ENCODE measurements at regions not wholly inside any gene's neighbourhood (a gene's known extent, or its start where the extent isn't known, plus 50 kb on each side); places are given as distances from the start of the nearest gene placed in this dataset.

DNA sequence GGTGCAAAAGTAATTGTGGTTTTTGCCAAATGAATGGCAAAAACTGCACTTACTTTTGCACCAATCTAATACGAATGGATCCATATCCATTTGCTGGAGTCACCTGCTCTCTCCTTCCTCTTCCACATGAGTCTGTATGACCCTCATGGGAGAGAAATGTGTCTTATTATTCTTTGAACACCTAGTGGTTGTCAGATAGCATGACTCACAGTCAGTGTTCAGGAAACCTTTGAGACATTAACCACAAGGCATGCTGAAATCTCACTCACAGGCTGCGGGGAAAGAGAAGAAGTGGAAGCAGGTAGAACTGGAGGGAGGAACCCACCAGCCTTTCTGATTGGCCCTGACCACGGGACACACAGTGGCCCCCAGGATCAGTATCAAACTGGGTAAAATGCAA, 222.8 kb upstream of the KLF4 start:
- CTCF ChIA-PET = no interaction called here
- no peak overlapping the region for H3K4me3 ChIP-seq (ENCODE audit: low read depth, low read length)
- POLR2A ChIA-PET = interaction anchor here (0.5 kb wide), 1 partner anchor 209 kb away, joined by 4 read pairs; no protein-coding TSS in a partner anchor
- TF ChIP-seq, protein P1, sequence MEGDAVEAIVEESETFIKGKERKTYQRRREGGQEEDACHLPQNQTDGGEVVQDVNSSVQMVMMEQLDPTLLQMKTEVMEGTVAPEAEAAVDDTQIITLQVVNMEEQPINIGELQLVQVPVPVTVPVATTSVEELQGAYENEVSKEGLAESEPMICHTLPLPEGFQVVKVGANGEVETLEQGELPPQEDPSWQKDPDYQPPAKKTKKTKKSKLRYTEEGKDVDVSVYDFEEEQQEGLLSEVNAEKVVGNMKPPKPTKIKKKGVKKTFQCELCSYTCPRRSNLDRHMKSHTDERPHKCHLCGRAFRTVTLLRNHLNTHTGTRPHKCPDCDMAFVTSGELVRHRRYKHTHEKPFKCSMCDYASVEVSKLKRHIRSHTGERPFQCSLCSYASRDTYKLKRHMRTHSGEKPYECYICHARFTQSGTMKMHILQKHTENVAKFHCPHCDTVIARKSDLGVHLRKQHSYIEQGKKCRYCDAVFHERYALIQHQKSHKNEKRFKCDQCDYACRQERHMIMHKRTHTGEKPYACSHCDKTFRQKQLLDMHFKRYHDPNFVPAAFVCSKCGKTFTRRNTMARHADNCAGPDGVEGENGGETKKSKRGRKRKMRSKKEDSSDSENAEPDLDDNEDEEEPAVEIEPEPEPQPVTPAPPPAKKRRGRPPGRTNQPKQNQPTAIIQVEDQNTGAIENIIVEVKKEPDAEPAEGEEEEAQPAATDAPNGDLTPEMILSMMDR (IDR thresholded peaks at IDR 0.05; ENCODE audit: insufficient read depth, low read length, missing control alignments) = no peak
- DNase-seq (ENCODE audit: low read depth, low spot score) = no peak

DNA sequence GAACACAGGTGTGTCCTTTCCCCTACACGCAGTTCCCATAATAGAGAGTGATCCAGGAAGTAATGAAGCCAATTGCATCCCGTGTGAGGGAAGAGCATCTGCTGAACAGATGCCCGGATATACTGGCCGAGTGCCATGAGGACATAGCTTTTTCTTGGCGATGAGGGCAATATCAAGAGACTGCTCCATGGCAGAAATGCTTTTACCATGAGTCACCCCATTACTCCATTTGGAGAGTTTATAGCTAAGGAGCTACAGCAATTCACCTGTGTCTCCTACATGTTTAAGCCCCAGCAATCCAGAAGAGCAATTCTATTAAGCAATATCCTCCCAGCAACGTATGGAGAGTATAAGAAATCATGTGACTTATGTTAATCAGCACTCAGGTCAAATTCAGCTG, 222.0 kb upstream of the KLF4 start:
- H3K4me3 ChIP-seq (ENCODE audit: low read depth, low read length) = no peak overlapping the region
- DNase-seq (ENCODE audit: low read depth, low spot score) = peak; percentile 65
- ChIA-PET CTCF (no interaction called here), POLR2A (no interaction called here)
- TF ChIP-seq, protein P1 (IDR thresholded peaks at IDR 0.05; ENCODE audit: insufficient read depth, low read length, missing control alignments) = no peak

DNA sequence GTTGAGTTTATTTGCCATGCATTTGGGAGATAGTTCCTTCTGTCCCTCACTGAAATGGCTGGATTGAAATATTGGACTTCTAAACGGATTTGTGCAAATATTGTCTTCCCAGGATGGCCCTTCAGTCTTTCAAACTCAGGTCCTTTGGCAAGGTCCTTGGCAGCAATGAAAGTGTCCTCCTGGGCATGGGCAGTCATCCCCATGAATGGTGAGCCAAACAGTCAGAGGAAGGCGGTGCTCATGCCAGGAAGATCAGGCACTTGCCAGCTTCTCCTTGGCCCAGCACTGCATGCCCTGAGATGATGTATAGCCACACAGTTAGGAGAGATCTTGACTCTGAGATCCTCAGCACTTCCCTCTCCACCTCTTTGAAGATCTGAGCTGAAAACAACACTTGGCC, 221.4 kb upstream of the KLF4 start:
- no peak for DNase-seq (ENCODE audit: low read depth, low spot score)
- no peak overlapping the region for H3K4me3 ChIP-seq (ENCODE audit: low read depth, low read length)
- CTCF ChIA-PET = no interaction called here
- POLR2A ChIA-PET = no interaction called here
- TF ChIP-seq, protein P1 (IDR thresholded peaks at IDR 0.05; ENCODE audit: insufficient read depth, low read length, missing control alignments) = no peak

DNA sequence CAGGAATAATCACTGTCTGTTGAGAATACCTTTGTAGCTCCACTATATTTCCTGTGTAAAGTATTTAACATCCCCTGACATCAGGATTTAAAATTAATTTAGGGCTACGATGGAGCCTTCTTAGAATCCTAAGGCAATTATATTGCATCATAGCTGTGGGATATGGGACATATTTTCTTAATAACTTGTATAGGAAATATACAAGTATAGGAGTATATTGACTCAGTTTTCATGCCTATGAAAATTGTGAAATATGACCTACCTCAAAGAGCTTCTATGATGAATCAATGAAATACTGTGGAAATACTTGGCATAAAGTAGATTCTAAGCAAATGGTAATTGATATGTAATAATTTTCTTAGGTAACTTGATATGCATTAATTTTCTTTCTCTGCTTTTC, 221.0 kb upstream of the KLF4 start:
- CTCF ChIA-PET = interaction anchor here (0.9 kb wide), 1 partner anchor 13 kb away, joined by 3 read pairs; no protein-coding TSS in a partner anchor
- POLR2A ChIA-PET = no interaction called here
- TF ChIP-seq, protein P1 (IDR thresholded peaks at IDR 0.05; ENCODE audit: insufficient read depth, low read length, missing control alignments) = no peak
- DNase-seq (ENCODE audit: low read depth, low spot score) = no peak
- no peak overlapping the region for H3K4me3 ChIP-seq (ENCODE audit: low read depth, low read length)

DNA sequence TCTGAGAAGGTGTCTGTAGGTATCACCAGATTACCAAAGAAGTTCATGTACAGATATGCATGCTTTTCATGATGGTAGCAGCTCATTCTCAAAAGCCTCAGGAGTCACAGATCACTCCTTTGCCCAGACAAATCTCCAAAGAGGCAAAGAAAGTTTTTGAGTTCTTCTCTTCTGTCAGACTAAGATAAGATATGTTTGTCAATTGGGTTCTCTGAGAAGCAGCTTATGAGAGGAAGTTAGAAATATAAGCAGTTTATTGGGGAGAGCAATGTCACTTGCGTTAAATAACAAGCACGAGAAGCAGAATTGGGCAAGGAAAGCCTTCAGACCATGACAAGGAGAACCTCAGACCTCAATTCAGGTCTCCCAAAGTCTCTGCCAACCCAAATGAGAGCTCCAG, 219.2 kb upstream of the KLF4 start:
- DNase-seq (ENCODE audit: low read depth, low spot score) = no peak
- POLR2A ChIA-PET = no interaction called here
- H3K4me3 ChIP-seq (ENCODE audit: low read depth, low read length) = no peak overlapping the region
- TF ChIP-seq, protein P1 (IDR thresholded peaks at IDR 0.05; ENCODE audit: insufficient read depth, low read length, missing control alignments) = no peak
- CTCF ChIA-PET = no interaction called here

DNA sequence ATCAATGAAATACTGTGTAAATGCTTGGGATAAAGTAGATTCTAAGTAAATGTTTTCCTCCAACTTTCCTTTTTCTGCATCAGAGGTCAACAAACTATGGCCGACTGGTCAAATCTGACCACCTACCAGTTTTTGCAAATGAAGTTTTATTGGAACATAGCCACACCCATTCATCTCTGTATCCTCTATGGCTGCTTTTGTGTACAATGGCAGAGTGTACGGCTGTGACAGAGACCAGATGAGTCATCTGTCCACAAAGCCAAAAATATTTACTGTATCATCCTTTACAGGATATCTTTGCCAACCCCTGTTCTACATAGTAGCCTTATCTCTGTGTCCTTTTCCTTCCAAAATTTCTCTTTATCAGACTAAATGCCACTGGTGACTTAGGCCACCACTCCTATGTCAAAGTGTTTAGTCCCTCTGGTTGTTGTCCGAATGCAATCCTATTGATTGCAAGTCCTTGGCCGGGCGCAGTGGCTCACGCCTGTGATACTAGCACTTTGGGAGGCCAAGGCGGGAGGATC, 218.4 kb upstream of the KLF4 start:
- TF ChIP-seq, protein P1 (IDR thresholded peaks at IDR 0.05; ENCODE audit: insufficient read depth, low read length, missing control alignments) = no peak
- ChIA-PET POLR2A (no interaction called here), CTCF (no interaction called here)
- no peak for DNase-seq (ENCODE audit: low read depth, low spot score)
- H3K4me3 ChIP-seq (ENCODE audit: low read depth, low read length) = no peak overlapping the region
